ENCODE measurements at regions not wholly inside any gene's neighbourhood (a gene's known extent, or its start where the extent isn't known, plus 50 kb on each side); places are given as distances from the start of the nearest gene placed in this dataset.

- Mint-ChIP-seq H3K9me3 (ENCODE audit: low read depth) (no peaks in the 10 kb centered on the region), H3K4me3 (ENCODE audit: low read depth) (no peak overlapping the region), H3K36me3 (ENCODE audit: insufficient read depth) (no peaks in the 10 kb centered on the region), H3K27me3 (no peaks in the 10 kb centered on the region), H3K27ac (no peak overlapping the region), H3K4me1 (ENCODE audit: low read depth) (peaks cover 11% of the 10 kb centered on the region)
- no peak for DNase-seq (ENCODE audit: low spot score, unreplicated experiment)
- no peak for TF ChIP-seq CTCF (IDR thresholded peaks at IDR 0.05; ENCODE audit: unreplicated experiment)
Measured at GRCh38 chr5:62082370-62082801, 223.6 kb upstream of the KIF2A start.

GRCh38 chr5:62083247-62083646, 222.8 kb upstream of the KIF2A start:
- TF ChIP-seq CTCF (IDR thresholded peaks at IDR 0.05; ENCODE audit: unreplicated experiment) = no peak
- no peak for DNase-seq (ENCODE audit: low spot score, unreplicated experiment)
- no peaks in the 10 kb centered on the region for H3K9me3 Mint-ChIP-seq (ENCODE audit: low read depth)
- no peak overlapping the region for H3K27ac Mint-ChIP-seq
- peaks cover 11% of the 10 kb centered on the region for H3K4me1 Mint-ChIP-seq (ENCODE audit: low read depth)
- H3K36me3 Mint-ChIP-seq (ENCODE audit: insufficient read depth) = no peaks in the 10 kb centered on the region
- H3K4me3 Mint-ChIP-seq (ENCODE audit: low read depth) = no peak overlapping the region
- no peaks in the 10 kb centered on the region for H3K27me3 Mint-ChIP-seq

GRCh38 chr5:62083661-62084060, 222.3 kb upstream of the KIF2A start:
- Mint-ChIP-seq H3K36me3 (ENCODE audit: insufficient read depth) (no peaks in the 10 kb centered on the region), H3K27me3 (no peaks in the 10 kb centered on the region), H3K4me1 (ENCODE audit: low read depth) (peaks cover 11% of the 10 kb centered on the region), H3K9me3 (ENCODE audit: low read depth) (no peaks in the 10 kb centered on the region), H3K4me3 (ENCODE audit: low read depth) (no peak overlapping the region), H3K27ac (no peak overlapping the region)
- no peak for TF ChIP-seq CTCF (IDR thresholded peaks at IDR 0.05; ENCODE audit: unreplicated experiment)
- no peak for DNase-seq (ENCODE audit: low spot score, unreplicated experiment)

- H3K27ac Mint-ChIP-seq = no peak overlapping the region
- no peaks in the 10 kb centered on the region for H3K9me3 Mint-ChIP-seq (ENCODE audit: low read depth)
- TF ChIP-seq CTCF (IDR thresholded peaks at IDR 0.05; ENCODE audit: unreplicated experiment) = no peak
- no peak for DNase-seq (ENCODE audit: low spot score, unreplicated experiment)
- no peaks in the 10 kb centered on the region for H3K36me3 Mint-ChIP-seq (ENCODE audit: insufficient read depth)
- no peak overlapping the region for H3K4me3 Mint-ChIP-seq (ENCODE audit: low read depth)
- H3K4me1 Mint-ChIP-seq (ENCODE audit: low read depth) = peaks cover 8% of the 10 kb centered on the region
- no peaks in the 10 kb centered on the region for H3K27me3 Mint-ChIP-seq
Measured at GRCh38 chr5:62084391-62084790, 221.6 kb upstream of the KIF2A start.

GRCh38 chr5:62090953-62091352, 215.1 kb upstream of the KIF2A start:
- Mint-ChIP-seq H3K4me3 (ENCODE audit: low read depth) (no peak overlapping the region), H3K36me3 (ENCODE audit: insufficient read depth) (no peaks in the 10 kb centered on the region), H3K4me1 (ENCODE audit: low read depth) (peaks cover 3% of the 10 kb centered on the region), H3K27me3 (no peaks in the 10 kb centered on the region), H3K27ac (no peak overlapping the region), H3K9me3 (ENCODE audit: low read depth) (no peaks in the 10 kb centered on the region)
- no peak for DNase-seq (ENCODE audit: low spot score, unreplicated experiment)
- no peak for TF ChIP-seq CTCF (IDR thresholded peaks at IDR 0.05; ENCODE audit: unreplicated experiment)
